ENCODE measurements at regions not wholly inside any gene's neighbourhood (a gene's known extent, or its start where the extent isn't known, plus 50 kb on each side); places are given as distances from the start of the nearest gene placed in this dataset.

DNA sequence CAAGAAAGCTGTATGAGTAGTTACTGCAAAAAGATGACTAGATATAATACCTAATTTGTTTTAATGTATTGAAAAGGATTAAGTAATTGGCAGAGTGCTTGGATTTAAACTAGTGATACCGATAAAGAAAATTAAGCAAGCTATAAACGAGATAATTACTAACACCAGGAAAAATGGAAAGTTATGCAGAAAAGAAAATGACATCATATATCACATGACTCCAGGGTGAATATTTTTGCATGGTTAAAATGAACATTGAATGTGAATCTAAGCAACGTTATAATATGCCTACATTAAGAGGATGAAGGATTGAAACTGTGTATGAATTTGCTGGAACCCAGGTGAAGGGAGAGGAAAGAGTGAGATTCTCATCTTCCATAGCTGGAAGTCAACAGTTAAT lies 644.4 kb downstream of the ADGRL2 start:
- Mint-ChIP-seq H3K4me1 (ENCODE audit: low read depth, unreplicated experiment) (no peaks in the 10 kb centered on the region), H3K36me3 (ENCODE audit: insufficient read depth, unreplicated experiment) (no peaks in the 10 kb centered on the region), H3K9me3 (ENCODE audit: low read depth, unreplicated experiment) (peaks cover 8% of the 10 kb centered on the region), H3K27me3 (ENCODE audit: unreplicated experiment) (no peaks in the 10 kb centered on the region), H3K27ac (ENCODE audit: unreplicated experiment) (no peak overlapping the region), H3K4me3 (ENCODE audit: low read depth, unreplicated experiment) (no peak overlapping the region)
- TF ChIP-seq, protein P1, sequence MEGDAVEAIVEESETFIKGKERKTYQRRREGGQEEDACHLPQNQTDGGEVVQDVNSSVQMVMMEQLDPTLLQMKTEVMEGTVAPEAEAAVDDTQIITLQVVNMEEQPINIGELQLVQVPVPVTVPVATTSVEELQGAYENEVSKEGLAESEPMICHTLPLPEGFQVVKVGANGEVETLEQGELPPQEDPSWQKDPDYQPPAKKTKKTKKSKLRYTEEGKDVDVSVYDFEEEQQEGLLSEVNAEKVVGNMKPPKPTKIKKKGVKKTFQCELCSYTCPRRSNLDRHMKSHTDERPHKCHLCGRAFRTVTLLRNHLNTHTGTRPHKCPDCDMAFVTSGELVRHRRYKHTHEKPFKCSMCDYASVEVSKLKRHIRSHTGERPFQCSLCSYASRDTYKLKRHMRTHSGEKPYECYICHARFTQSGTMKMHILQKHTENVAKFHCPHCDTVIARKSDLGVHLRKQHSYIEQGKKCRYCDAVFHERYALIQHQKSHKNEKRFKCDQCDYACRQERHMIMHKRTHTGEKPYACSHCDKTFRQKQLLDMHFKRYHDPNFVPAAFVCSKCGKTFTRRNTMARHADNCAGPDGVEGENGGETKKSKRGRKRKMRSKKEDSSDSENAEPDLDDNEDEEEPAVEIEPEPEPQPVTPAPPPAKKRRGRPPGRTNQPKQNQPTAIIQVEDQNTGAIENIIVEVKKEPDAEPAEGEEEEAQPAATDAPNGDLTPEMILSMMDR (IDR thresholded peaks at IDR 0.05; ENCODE audit: unreplicated experiment): no peak
- BruUV-seq (replicated peaks): no TSS peak
- intact Hi-C loops (cut with micrococcal nuclease; ENCODE audit: unreplicated experiment): no loop called here
- no peak for DNase-seq
- CTCF ChIA-PET: no interaction called here

DNA sequence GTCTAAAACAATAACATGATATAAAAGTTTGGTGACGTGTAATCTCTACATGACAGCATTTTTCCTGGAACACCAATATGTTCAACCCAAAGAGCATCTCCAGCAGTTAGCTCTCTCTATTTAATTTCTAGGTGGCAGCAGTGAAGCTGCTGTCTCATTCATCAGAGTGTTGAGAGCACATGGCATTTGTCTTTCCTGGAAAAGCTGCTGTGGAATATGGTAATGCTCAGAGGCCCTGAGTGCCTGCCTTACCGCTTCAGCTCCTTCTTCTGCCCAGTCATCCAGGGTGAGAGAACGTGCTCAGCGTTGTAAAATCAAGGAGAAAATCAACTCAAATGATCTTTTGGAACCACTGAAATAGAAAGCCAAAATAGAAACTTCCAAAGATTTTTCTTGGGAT lies 640.7 kb downstream of the ADGRL2 start:
- Mint-ChIP-seq H3K9me3 (ENCODE audit: low read depth, unreplicated experiment) (peaks cover 3% of the 10 kb centered on the region), H3K27ac (ENCODE audit: unreplicated experiment) (no peak overlapping the region), H3K36me3 (ENCODE audit: insufficient read depth, unreplicated experiment) (no peaks in the 10 kb centered on the region), H3K4me1 (ENCODE audit: low read depth, unreplicated experiment) (no peaks in the 10 kb centered on the region), H3K27me3 (ENCODE audit: unreplicated experiment) (no peaks in the 10 kb centered on the region), H3K4me3 (ENCODE audit: low read depth, unreplicated experiment) (no peak overlapping the region)
- no TSS peak for BruUV-seq (replicated peaks)
- no peak for DNase-seq
- TF ChIP-seq, protein P1 (IDR thresholded peaks at IDR 0.05; ENCODE audit: unreplicated experiment): no peak
- intact Hi-C loops (cut with micrococcal nuclease; ENCODE audit: unreplicated experiment): no loop called here
- CTCF ChIA-PET: interaction anchor here (0.5 kb wide), 1 partner anchor 78 kb away, joined by 4 read pairs; no protein-coding TSS in a partner anchor

DNA sequence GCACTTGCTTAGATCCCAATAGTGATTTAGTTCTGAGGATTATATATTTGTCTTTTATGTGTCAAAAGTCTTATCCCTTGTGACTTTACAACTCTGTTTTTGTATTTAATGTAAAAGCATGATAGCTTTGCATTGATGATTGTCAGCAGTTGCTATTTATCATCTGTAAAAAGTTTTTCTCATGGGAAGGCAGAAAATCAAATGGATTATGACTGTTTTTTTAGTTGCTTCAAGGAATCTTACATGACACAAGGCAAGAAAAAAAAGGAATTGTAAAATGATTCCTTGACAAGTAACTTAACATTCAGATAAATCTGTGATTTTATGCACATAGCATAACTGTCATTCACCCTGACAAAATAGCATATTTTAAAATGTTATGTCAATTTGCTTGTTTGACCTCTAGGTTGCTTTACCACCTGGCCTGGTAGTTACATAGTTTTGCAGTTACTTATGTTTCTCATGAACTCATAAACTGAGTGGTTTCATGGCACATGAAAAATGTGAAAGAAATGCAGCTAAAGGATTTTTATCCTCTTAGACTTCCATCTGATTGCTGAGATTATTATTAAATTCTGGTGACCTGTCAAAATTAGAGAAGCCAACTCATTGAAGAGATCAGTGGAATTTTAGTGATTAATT lies 622.6 kb downstream of the ADGRL2 start:
- no peaks in the 10 kb centered on the region for H3K36me3 Mint-ChIP-seq (ENCODE audit: insufficient read depth, unreplicated experiment)
- H3K4me3 Mint-ChIP-seq (ENCODE audit: low read depth, unreplicated experiment): no peak overlapping the region
- no peaks in the 10 kb centered on the region for H3K4me1 Mint-ChIP-seq (ENCODE audit: low read depth, unreplicated experiment)
- no peak overlapping the region for H3K27ac Mint-ChIP-seq (ENCODE audit: unreplicated experiment)
- DNase-seq: no peak
- intact Hi-C loops (cut with micrococcal nuclease; ENCODE audit: unreplicated experiment): no loop called here
- CTCF ChIA-PET: no interaction called here
- H3K27me3 Mint-ChIP-seq (ENCODE audit: unreplicated experiment): no peaks in the 10 kb centered on the region
- TF ChIP-seq, protein P1 (IDR thresholded peaks at IDR 0.05; ENCODE audit: unreplicated experiment): no peak
- BruUV-seq (replicated peaks): no TSS peak
- H3K9me3 Mint-ChIP-seq (ENCODE audit: low read depth, unreplicated experiment): peaks cover 9% of the 10 kb centered on the region

DNA sequence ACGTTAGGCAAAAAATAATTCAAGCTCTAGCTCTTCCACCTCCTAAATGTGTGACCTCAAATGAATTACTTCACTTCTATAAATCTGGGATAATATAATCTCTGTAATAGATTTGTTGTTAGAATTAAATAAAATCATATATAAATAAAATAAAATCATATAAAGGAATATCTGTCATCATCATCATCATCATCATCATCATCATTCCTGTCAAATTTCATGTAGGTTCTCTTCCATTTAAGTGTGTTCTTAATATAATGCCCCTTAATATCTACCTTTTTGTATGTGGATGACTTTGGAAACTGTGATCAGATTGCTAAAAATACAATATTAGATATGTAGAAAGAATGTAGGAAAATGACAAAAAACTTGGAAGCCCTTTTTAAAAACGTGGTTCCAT lies 621.0 kb downstream of the ADGRL2 start:
- BruUV-seq (replicated peaks): no TSS peak
- CTCF ChIA-PET: no interaction called here
- H3K27ac Mint-ChIP-seq (ENCODE audit: unreplicated experiment): no peak overlapping the region

More for the DNA sequence above, 621.0 kb downstream of the ADGRL2 start:
- DNase-seq: no peak
- no peaks in the 10 kb centered on the region for H3K4me1 Mint-ChIP-seq (ENCODE audit: low read depth, unreplicated experiment)
- no peak overlapping the region for H3K4me3 Mint-ChIP-seq (ENCODE audit: low read depth, unreplicated experiment)
- intact Hi-C loops (cut with micrococcal nuclease; ENCODE audit: unreplicated experiment): no loop called here
- H3K36me3 Mint-ChIP-seq (ENCODE audit: insufficient read depth, unreplicated experiment): no peaks in the 10 kb centered on the region
- no peaks in the 10 kb centered on the region for H3K27me3 Mint-ChIP-seq (ENCODE audit: unreplicated experiment)
- TF ChIP-seq, protein P1 (IDR thresholded peaks at IDR 0.05; ENCODE audit: unreplicated experiment): no peak
- H3K9me3 Mint-ChIP-seq (ENCODE audit: low read depth, unreplicated experiment): peaks cover 4% of the 10 kb centered on the region
